ENCODE measurements at regions not wholly inside any gene's neighbourhood (a gene's known extent, or its start where the extent isn't known, plus 50 kb on each side); places are given as distances from the start of the nearest gene placed in this dataset.

DNA sequence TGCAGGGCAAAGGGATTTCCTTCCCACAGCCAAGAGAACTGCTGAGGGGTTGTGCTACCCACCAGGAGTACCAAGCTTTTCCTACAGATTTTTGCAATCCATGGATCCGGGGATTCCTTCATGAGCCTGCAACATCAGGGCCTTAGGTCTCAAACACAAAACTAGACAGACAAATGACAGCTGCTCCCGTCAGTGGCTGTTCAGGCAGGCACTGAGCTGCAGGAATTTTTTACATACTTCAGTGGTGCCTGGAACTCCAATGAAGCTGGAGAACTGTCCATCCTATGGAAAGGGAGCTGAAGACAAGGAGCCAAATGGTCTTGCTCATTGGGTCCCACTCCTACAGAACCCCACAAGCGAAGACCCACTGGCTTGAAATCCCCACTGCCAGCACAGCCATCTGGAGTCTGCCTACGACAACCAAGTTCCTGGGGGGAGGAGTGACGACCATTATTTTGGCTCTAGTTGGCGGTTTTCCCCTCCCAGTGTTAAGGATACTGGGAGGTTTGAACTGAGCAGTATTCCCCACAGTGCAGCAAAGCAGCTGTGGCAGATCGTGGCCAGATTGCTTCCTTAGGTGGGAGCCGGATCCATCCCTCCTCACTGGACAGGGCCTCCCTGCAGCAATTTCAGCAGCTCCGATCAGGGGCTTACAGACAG is 157.7 kb upstream of the TMEM45B start:
- H3K9me1 ChIP-seq (ENCODE audit: control insufficient read depth, insufficient read depth, low read length) = no peaks in the 10 kb centered on the region
- FAIRE-seq (no peak), DNase-seq (ENCODE audit: extremely low read depth in 1 of 4, low spot score in 3 of 4) (no peak), ATAC-seq (no peak)
- no peaks in the 10 kb centered on the region for H3K27me3 ChIP-seq (ENCODE audit: control insufficient read depth in 2 of 2, insufficient read depth in 2 of 2, low read length in 2 of 2)
- H3K27ac ChIP-seq (ENCODE audit: extremely low read depth, low read depth, low read length) = no peak overlapping the region
- ChIA-PET POLR2A (interaction anchor here (0.5 kb wide), 1 partner anchor 694 kb away, joined by 4 read pairs; no protein-coding TSS in a partner anchor), CTCF (ENCODE audit: low intra/inter-chr PET ratio) (interaction anchor here (0.6 kb wide), 1 partner anchor 810 kb away, joined by 5 read pairs; no protein-coding TSS in a partner anchor)
- 1% methylated on average over 9 of the region's 9 CpGs for WGBS (ENCODE audit: insufficient coverage, low coverage, missing lambda C conversion rate)
- H3K9ac ChIP-seq (ENCODE audit: insufficient read depth in 1 of 2, low read depth in 2 of 2, low read length in 2 of 2) = no peak overlapping the region
- H3K4me2 ChIP-seq (ENCODE audit: insufficient read depth, low read length) = no peak overlapping the region
- in situ Hi-C loops (cut with MboI) = no loop called here
- no peak overlapping the region for H3K4me3 ChIP-seq
- no peaks in the 10 kb centered on the region for H3K4me1 ChIP-seq (replicated peaks in 1 of 2; ENCODE audit: control insufficient read depth in 2 of 2, insufficient read depth in 2 of 2, low read length in 2 of 2)
- no peaks in the 10 kb centered on the region for H3K36me3 ChIP-seq (ENCODE audit: control insufficient read depth, insufficient read depth, low read length)
- no peaks in the 10 kb centered on the region for H3K9me3 ChIP-seq (replicated peaks; ENCODE audit: control insufficient read depth, insufficient read depth, low read depth, low read length)
- intact Hi-C loops (cut with micrococcal nuclease) = no loop called here
- BruUV-seq (replicated peaks) = no TSS peak
- TF ChIP-seq DMBX1 (CRISPR knock-in tag; IDR thresholded peaks at IDR 0.05; ENCODE audit: borderline replicate concordance) (no peak), FUS (optimal IDR thresholded peaks at IDR 0.05; ENCODE audit: low read depth, low read length) (no peak), ZNF764 (CRISPR knock-in tag; IDR thresholded peaks at IDR 0.05; ENCODE audit: low read depth) (no peak), HNRNPLL (IDR thresholded peaks at IDR 0.05; ENCODE audit: low read depth, low read length, poor library complexity, severe bottlenecking) (no peak), RBFOX2 (IDR thresholded peaks at IDR 0.05; ENCODE audit: low read depth, low read length) (no peak), CBFA2T3 (IDR thresholded peaks at IDR 0.05) (no peak), SRSF1 (IDR thresholded peaks at IDR 0.05; ENCODE audit: low read depth, low read length) (no peak)
- TF ChIP-seq, protein P1, sequence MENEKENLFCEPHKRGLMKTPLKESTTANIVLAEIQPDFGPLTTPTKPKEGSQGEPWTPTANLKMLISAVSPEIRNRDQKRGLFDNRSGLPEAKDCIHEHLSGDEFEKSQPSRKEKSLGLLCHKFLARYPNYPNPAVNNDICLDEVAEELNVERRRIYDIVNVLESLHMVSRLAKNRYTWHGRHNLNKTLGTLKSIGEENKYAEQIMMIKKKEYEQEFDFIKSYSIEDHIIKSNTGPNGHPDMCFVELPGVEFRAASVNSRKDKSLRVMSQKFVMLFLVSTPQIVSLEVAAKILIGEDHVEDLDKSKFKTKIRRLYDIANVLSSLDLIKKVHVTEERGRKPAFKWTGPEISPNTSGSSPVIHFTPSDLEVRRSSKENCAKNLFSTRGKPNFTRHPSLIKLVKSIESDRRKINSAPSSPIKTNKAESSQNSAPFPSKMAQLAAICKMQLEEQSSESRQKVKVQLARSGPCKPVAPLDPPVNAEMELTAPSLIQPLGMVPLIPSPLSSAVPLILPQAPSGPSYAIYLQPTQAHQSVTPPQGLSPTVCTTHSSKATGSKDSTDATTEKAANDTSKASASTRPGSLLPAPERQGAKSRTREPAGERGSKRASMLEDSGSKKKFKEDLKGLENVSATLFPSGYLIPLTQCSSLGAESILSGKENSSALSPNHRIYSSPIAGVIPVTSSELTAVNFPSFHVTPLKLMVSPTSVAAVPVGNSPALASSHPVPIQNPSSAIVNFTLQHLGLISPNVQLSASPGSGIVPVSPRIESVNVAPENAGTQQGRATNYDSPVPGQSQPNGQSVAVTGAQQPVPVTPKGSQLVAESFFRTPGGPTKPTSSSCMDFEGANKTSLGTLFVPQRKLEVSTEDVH (IDR thresholded peaks at IDR 0.05; ENCODE audit: low read depth, partially characterized antibody) = no peak
- TF ChIP-seq, protein P2, sequence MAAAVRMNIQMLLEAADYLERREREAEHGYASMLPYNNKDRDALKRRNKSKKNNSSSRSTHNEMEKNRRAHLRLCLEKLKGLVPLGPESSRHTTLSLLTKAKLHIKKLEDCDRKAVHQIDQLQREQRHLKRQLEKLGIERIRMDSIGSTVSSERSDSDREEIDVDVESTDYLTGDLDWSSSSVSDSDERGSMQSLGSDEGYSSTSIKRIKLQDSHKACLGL (CRISPR knock-in tag; IDR thresholded peaks at IDR 0.05; ENCODE audit: borderline replicate concordance, poor library complexity, severe bottlenecking) = no peak
- no peak overlapping the region for H2AFZ ChIP-seq (ENCODE audit: low read depth, low read length)
- H4K20me1 ChIP-seq (replicated peaks; ENCODE audit: control insufficient read depth, insufficient read depth, low read length) = no peaks in the 10 kb centered on the region
- H3K79me2 ChIP-seq (ENCODE audit: control insufficient read depth, insufficient read depth, low read length) = no peaks in the 10 kb centered on the region

Data from K562 (cell line).